ENCODE measurements at regions not wholly inside any gene's neighbourhood (a gene's known extent, or its start where the extent isn't known, plus 50 kb on each side); places are given as distances from the start of the nearest gene placed in this dataset.

DNA sequence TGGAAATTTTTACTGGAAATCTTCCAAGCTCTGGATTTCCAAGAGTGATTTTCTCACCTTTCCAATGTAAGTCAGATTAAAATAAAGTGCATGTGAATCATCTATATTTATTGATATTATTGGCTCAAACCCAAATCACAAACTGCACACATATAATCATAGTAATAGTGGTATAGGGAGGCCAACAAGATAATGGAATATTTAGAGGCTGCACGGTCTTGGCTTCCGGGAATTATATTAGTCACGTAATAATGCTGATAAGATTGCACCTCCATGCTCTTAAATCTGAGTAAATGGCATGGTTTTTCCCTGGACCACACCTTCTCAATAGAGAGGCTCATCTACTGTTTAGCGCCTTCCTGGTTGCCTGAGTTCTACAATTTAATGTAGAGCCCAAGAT is 567.1 kb upstream of the NR2F2 start:
- TF ChIP-seq, protein P1, sequence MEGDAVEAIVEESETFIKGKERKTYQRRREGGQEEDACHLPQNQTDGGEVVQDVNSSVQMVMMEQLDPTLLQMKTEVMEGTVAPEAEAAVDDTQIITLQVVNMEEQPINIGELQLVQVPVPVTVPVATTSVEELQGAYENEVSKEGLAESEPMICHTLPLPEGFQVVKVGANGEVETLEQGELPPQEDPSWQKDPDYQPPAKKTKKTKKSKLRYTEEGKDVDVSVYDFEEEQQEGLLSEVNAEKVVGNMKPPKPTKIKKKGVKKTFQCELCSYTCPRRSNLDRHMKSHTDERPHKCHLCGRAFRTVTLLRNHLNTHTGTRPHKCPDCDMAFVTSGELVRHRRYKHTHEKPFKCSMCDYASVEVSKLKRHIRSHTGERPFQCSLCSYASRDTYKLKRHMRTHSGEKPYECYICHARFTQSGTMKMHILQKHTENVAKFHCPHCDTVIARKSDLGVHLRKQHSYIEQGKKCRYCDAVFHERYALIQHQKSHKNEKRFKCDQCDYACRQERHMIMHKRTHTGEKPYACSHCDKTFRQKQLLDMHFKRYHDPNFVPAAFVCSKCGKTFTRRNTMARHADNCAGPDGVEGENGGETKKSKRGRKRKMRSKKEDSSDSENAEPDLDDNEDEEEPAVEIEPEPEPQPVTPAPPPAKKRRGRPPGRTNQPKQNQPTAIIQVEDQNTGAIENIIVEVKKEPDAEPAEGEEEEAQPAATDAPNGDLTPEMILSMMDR (conservative IDR thresholded peaks at IDR 0.05 in 1 of 2, IDR thresholded peaks at IDR 0.05 in 1 of 2; ENCODE audit: low read depth in 1 of 2, low read length in 2 of 2): no peak
- no peak for TF ChIP-seq EZH2 (IDR thresholded peaks at IDR 0.05; ENCODE audit: low read length, missing control alignments)

Measured in fibroblast of lung (primary cell).